OCI-LY3 (cell line): ENCODE measurements at regions not wholly inside any gene's neighbourhood (a gene's known extent, or its start where the extent isn't known, plus 50 kb on each side); places are given as distances from the start of the nearest gene placed in this dataset.

ENCODE experiments used
- H2AFZ ChIP-seq: fragments of 200-600, 300-600 bp; shearing (Covaris generic); 2 replicates; pipeline ENCODE4 v1.6.0; 2014; ENCODE audit warnings: antibody characterized with exemption, low read depth, low read length
- H3K27ac ChIP-seq: fragments of 200-600, 300-600 bp; sonication (generic); 2 replicates; pipeline ENCODE4 v1.5.1; 2014; ENCODE audit warnings: mild to moderate bottlenecking, low read length, moderate library complexity, mixed read lengths
- H3K27me3 ChIP-seq: fragments of 200-600, 300-600 bp; sonication (generic); 2 replicates; pipeline ENCODE4 v1.6.1; 2014; ENCODE audit warnings: low read depth, low read length, mixed read lengths
- H3K36me3 ChIP-seq: fragments of 200-600, 300-600 bp; sonication (generic); replicated peaks from 2 replicates; pipeline ENCODE3; 2014; ENCODE audit warnings: low read depth, low read length, mixed read lengths
- H3K4me1 ChIP-seq: fragments of 300-600, 200-600 bp; sonication (generic); 2 replicates; pipeline ENCODE4 v1.6.1; 2014; ENCODE audit warnings: low read length, mixed read lengths
- H3K4me2 ChIP-seq: fragments of 200-600, 300-600 bp; sonication (generic); 2 replicates; pipeline ENCODE4 v1.6.1; 2014; ENCODE audit warnings: low read length, mixed read lengths
- H3K4me3 ChIP-seq: fragments of 300-600, 200-600 bp; sonication (generic); 2 replicates; pipeline ENCODE4 v1.5.1; 2014; ENCODE audit warnings: antibody characterized with exemption, mild to moderate bottlenecking, low read length, moderate library complexity
- H3K79me2 ChIP-seq: fragments of 300-600, 200-600 bp; shearing (Covaris generic); 2 replicates; pipeline ENCODE4 v1.6.1; 2014; ENCODE audit warnings: mild to moderate bottlenecking, low read length, mixed read lengths
- H3K9ac ChIP-seq: fragments of 300-600, 200-600 bp; shearing (Covaris generic); 2 replicates; pipeline ENCODE4 v1.6.0; 2014; ENCODE audit warnings: mild to moderate bottlenecking, low read length, moderate library complexity
- H3K9me3 ChIP-seq: fragments of 200-600, 300-600 bp; shearing (Covaris generic); 2 replicates; pipeline ENCODE4 v1.6.1; 2014; ENCODE audit warnings: low read length, mixed read lengths; ENCODE audit not compliant: insufficient read depth
- H4K20me1 ChIP-seq: fragments of 200-600, 300-600 bp; sonication (generic); 2 replicates; pipeline ENCODE4 v1.6.1; 2016; ENCODE audit warnings: low read length, mixed read lengths; ENCODE audit not compliant: insufficient read depth
- EZH2phosphoT487 ChIP-seq: fragments of 200-600 bp; shearing (Covaris generic); IDR thresholded peaks from 2 replicates; pipeline ENCODE4 v1.6.1; 2018; ENCODE audit warnings: antibody characterized with exemption, mixed run types, low read depth
- TF ChIP-seq, protein P1 (sequence below): fragments of 200-600, 300-600 bp; sonication (generic); IDR thresholded peaks from 2 replicates; pipeline ENCODE4 v1.5.1; 2014; ENCODE audit warnings: antibody characterized with exemption, low read length, low read depth

DNA sequence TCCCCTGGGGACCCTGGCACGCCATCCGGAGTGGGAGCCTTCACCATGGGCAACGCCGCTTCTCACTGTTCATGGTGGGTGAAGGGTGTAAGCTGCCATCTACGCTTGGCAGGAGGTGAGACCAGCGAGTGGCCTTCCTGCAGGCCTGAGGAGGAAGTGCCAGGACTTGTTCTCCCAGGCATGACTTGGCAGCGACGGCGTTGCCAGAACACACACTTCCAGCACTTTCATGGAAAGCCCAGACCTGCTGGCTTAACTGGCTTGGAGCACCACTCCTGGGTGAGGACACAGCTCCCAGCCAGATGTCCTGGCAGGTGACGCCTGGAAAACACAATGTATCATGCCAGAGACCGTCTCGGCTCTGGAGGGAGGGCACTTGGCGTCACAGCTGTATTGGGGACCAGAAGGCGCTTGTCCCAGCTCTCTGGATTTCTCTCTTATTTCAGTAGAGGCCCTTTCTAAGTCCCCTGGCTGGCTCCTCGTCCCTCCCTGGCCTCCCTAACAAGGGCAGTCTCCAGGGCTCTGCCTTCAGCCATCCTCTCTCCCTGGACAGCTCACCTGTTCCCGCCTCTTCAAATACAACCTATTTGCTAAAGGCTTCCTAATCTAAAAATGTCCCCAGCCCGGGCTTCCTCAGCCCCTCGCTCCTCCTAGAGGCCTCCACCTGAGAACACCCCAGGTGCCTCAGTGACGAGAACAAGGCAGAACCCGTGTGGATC, 188.3 kb downstream of the OLFM1 start:
- Histone ChIP-seq H3K9ac (no peak overlapping the region), H3K9me3 (no peaks in the 10 kb centered on the region), H3K36me3 (no peaks in the 10 kb centered on the region), H3K27me3 (no peaks in the 10 kb centered on the region), H3K27ac (no peak overlapping the region), H3K4me2 (no peak overlapping the region), H3K4me1 (no peaks in the 10 kb centered on the region), H3K79me2 (no peaks in the 10 kb centered on the region), H3K4me3 (no peak overlapping the region), H2AFZ (no peak overlapping the region), H4K20me1 (no peaks in the 10 kb centered on the region)
- TF ChIP-seq, protein P1, sequence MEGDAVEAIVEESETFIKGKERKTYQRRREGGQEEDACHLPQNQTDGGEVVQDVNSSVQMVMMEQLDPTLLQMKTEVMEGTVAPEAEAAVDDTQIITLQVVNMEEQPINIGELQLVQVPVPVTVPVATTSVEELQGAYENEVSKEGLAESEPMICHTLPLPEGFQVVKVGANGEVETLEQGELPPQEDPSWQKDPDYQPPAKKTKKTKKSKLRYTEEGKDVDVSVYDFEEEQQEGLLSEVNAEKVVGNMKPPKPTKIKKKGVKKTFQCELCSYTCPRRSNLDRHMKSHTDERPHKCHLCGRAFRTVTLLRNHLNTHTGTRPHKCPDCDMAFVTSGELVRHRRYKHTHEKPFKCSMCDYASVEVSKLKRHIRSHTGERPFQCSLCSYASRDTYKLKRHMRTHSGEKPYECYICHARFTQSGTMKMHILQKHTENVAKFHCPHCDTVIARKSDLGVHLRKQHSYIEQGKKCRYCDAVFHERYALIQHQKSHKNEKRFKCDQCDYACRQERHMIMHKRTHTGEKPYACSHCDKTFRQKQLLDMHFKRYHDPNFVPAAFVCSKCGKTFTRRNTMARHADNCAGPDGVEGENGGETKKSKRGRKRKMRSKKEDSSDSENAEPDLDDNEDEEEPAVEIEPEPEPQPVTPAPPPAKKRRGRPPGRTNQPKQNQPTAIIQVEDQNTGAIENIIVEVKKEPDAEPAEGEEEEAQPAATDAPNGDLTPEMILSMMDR: no peak
- TF ChIP-seq EZH2phosphoT487: no peak

DNA sequence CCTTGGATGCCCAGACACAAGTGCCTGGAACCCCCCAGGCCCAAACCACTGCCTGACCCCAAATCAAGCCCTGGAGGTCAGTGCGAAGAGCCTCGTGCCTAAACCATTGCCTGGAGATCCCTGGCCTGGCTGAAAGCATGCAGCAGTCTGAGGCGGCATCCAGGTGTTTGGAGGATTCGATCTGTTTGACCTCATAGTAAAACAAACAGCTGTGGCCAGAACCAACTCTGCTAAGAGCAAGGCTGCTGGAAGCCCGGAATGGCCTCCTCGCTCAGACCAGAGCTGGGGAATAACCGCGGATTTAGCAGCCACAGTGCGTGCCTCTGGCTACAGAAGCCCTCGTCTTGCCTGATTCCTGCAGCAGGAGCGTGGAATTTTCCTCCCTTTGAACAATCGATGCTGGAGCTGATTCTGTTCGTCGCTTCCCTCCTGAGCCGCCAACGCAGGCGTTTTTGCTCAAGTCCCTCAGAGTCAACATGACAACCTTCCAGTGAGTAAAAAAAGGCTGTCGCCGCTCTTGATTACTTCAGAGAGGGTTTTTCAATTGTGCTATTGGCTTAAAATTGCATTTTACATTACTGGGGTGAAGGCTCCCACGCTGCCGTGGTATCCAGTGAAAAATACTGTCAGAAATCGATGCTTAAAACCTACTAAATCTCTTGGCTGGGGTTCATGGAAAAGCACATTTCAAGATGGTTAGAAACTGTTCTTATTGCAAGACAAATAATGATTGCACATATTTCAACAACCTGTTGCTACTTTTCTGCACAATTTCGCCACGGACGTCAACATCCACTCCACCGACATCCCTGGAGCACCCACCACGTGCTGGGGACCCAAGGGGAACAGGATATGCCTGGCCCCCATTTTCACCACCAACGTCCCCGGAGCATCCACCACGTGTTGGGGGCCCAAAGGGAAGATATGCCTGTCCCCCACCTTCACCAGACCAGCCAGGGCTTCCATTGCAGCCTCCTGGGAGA, 190.0 kb downstream of the OLFM1 start:
- H4K20me1 ChIP-seq: no peaks in the 10 kb centered on the region

DNA sequence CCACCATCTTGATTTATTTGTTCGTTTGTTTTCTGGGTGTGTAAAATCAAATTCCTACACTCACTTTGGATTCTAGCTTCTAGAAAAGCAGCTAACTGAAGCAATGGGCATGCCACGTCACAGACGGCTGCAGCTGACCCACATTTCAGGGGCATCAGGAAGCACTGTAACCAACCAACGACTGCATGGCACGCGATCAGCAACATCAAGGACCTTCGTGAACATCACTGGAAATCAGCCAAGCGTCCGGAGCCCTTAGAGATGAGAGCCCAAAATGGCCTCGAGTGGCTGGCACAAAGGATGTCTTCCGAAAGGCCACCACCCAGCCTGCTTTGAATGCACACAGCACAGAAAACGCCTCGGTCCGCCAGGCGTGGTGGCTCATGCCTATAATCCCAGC, 191.1 kb downstream of the OLFM1 start:
- Histone ChIP-seq H3K4me3 (no peak overlapping the region), H3K27me3 (no peaks in the 10 kb centered on the region), H3K9me3 (no peaks in the 10 kb centered on the region), H3K4me1 (no peaks in the 10 kb centered on the region), H3K79me2 (no peaks in the 10 kb centered on the region), H2AFZ (no peak overlapping the region), H3K27ac (no peak overlapping the region), H4K20me1 (no peaks in the 10 kb centered on the region), H3K9ac (no peak overlapping the region), H3K4me2 (no peak overlapping the region), H3K36me3 (no peaks in the 10 kb centered on the region)
- TF ChIP-seq, protein P1: no peak
- no peak for TF ChIP-seq EZH2phosphoT487

More for the DNA sequence above, 190.0 kb downstream of the OLFM1 start:
- H3K36me3 ChIP-seq: no peaks in the 10 kb centered on the region
- no peak overlapping the region for H2AFZ ChIP-seq
- H3K4me1 ChIP-seq: no peaks in the 10 kb centered on the region
- H3K27me3 ChIP-seq: no peaks in the 10 kb centered on the region
- H3K9ac ChIP-seq: no peak overlapping the region
- H3K27ac ChIP-seq: no peak overlapping the region
- no peaks in the 10 kb centered on the region for H3K9me3 ChIP-seq
- H3K4me2 ChIP-seq: no peak overlapping the region
- TF ChIP-seq, protein P1: no peak
- no peak for TF ChIP-seq EZH2phosphoT487
- H3K79me2 ChIP-seq: no peaks in the 10 kb centered on the region
- H3K4me3 ChIP-seq: no peak overlapping the region

DNA sequence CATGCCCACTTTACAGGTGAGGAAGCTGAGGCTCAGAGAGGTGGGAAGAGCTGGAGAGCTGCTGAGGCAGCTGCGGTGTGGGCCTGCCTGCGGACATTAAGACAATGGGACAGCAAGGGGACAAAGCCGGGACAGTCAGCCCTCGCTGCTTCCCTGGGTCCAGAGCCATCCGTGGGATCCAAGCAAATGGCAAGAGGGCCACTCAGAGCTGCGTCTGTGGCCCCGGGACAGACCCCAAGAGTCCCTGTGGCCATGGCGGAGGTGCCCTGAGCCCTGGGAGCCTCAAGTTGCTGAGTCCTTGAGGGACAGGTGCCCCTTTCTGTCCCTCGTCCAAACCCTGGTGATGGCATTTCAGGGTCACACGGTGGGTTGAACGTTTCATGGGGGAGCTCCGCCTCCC, 191.9 kb downstream of the OLFM1 start:
- no peak overlapping the region for H3K4me2 ChIP-seq
- no peak overlapping the region for H2AFZ ChIP-seq
- H3K4me1 ChIP-seq: no peaks in the 10 kb centered on the region
- no peaks in the 10 kb centered on the region for H3K27me3 ChIP-seq
- no peaks in the 10 kb centered on the region for H3K79me2 ChIP-seq
- H3K9me3 ChIP-seq: no peaks in the 10 kb centered on the region
- H3K36me3 ChIP-seq: no peaks in the 10 kb centered on the region
- H3K4me3 ChIP-seq: no peak overlapping the region
- no peak overlapping the region for H3K27ac ChIP-seq
- no peak overlapping the region for H3K9ac ChIP-seq
- TF ChIP-seq, protein P1: no peak
- no peak for TF ChIP-seq EZH2phosphoT487
- H4K20me1 ChIP-seq: no peaks in the 10 kb centered on the region
